ENCODE measurements at regions not wholly inside any gene's neighbourhood (a gene's known extent, or its start where the extent isn't known, plus 50 kb on each side); places are given as distances from the start of the nearest gene placed in this dataset.

DNA sequence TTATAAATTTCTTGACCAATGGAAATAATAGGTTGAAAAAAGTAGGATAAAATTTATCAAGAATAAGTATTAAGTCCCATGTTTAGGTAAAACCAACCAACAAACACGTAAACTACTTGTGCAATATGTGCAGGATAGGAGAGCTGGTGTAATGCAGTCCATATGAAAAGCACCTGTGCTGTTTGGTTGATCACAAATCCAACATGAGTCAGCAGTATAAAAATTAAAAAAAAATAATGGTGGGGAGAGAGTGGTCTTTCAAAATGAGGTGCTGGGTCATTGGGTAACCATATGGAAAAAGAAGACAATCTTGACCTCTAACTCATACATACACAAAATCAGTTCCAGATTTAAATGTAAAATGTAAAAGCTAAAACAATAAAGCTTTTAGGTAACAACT is 181.8 kb downstream of the HS3ST3B1 start:
- no peak for DNase-seq (ENCODE audit: low read depth)

DNA sequence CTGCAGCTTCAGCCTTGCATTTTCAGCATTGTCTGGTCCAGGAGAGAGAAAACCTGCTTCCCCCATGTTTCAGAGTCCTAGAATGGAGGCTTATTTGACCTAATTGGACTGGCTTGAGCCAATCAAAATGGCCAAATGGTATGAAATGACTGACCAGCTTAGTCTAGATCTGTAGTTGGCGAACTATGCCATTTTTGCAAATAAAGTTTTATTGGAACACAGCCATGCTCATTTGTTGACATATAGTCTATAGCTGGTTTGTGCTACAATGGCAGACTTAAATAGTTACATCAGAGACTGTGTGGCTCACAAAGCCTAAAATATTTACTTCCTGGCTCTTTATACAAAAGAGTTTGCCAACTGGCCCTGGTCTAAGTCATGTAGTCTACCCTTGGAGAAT is 180.8 kb downstream of the HS3ST3B1 start:
- no peak for DNase-seq (ENCODE audit: low read depth)

DNA sequence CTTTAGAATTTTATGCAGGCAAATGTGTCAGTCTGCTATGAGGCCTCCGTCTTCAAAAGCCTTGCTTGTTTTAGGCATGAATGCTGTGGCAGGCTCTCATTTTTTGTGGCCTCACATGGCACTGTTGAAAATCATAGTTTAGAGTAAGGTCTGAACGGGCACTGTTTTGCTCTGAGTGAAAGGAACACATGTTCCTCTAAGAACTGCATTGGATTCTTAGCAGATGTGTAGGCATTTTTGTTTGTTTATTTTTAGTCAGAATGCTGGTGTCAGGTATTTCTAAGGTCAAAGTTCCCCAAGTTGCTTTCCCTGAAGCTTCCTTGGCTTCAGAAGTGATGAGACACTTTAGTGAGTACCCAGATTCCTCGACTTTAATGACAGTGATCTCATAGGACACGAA is 173.7 kb downstream of the HS3ST3B1 start:
- no peak for DNase-seq (ENCODE audit: low read depth)

DNA sequence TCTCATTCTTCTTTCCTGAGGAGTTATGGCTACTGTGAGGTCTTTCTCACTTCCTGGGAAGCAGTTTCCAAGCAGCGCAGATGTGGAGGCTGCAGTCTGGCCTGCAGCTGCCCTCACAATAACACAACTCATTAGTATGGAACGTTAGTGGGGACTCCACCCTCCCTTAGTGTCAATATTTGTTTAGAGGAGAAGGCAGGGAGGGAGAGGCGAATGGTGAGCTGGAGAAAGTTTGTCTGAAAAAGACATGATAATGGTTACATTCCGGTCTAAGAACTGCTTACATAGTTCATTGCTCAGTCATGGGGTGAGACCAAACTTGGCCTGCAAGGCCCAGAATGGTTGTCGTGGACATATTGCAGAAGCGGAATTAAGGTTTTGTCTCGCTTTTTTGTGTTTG is 170.2 kb downstream of the HS3ST3B1 start:
- DNase-seq (ENCODE audit: low read depth), result no peak

DNA sequence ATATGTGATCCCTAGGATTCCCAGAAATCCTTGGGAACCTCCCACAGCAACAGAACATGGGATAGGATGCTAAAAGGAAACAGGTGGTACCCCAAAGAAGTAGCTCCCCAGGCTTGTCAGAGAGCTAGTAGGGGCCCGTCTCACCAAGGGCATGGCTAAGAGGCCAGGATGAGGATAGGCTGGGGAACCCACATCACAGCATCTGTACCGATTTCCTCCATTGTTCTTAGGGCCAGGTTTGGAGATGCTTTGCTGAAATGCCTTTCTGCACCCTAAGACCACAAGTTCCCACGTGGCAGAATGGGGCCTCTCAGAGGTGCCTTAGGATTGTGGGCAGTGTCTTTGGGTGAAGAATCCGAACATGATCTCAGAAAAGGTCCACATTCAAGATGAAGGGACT is 169.5 kb downstream of the HS3ST3B1 start:
- no peak for DNase-seq (ENCODE audit: low read depth)

DNA sequence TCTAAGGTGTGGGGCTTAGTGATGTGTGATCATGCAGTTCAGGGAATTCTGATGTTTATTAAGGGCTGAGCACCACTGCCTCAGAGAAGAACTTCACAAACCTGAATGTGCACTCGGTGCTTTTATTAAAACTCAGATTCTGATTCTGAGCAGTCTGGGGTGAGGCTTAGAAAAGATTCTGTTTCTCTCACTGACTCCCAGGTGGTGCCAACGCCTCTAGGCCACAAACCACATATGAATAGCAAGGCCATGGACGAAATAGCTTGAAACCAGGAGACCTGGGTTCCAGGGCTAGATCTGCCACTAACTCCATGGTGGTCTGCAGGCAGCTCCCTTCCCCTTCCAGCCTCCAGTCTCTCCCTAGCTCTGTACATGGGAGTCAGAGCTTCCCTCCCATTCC is 169.1 kb downstream of the HS3ST3B1 start:
- DNase-seq (ENCODE audit: low read depth), result no peak

DNA sequence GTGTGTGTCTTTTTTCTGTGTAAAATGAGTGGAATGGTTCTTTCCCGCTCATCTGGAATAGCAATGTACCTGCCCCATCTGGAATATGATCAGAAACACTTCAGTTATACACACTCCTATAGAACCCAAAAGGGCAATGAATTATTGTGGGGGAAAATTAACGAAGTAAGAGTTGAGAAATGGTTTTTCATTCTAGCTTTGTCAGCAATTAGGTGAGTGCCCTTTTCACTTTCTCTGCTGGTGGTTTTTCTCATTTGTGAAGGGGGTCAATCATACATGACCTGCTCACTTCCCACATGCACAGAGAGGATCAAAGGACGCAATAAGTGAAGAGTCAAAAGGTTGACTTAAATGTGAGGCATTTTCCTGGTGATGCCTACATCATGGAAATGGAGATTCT is 168.0 kb downstream of the HS3ST3B1 start:
- no peak for DNase-seq (ENCODE audit: low read depth)

DNA sequence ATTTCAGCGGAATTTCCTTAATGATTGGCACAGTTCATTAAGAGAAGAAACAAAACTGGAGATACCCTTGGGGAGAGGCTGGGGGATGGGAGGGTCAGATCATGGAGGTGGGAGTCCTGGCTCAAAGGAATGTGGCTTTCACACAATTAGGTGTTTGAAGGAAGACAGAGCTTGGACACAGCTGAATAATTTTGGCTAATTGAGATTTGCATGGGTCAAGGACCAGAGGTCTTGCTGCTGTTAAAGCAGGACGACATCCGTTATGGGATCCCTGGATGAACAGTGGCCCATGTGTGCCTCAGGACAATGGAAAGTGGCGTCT is 160.3 kb downstream of the HS3ST3B1 start:
- DNase-seq (ENCODE audit: low read depth), result no peak

DNA sequence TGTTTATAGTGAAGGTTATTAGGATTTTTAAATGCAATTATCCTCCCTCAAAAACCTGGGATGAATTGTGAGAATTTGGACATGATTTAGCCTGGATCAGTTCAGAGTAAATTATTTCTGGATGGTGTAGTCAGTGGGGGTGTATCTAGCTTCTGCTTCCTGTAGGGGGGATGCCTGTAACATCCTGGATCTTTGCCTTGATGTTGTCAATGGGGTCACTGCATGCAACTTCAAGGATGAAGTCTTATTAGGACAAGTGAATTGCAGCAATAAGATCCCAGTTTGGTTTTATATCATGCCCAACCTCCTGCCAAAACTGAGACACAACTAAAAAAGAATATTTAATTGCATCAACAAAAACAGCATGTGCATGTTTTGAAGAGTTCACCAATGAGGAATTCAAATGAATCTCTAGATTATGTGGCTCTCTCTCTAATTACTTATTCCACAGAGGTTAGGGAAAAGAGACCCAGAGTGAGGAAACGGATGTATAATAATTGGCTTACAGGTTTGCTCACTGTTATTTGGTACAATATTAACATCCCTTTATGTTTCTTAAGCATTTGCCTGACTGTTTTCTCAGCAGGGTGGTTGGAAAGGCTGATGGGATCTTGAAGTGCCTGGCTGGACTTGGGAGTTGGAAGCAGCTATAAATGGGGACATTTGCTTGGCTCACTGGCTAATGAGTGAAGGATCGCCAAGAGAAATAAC is 159.8 kb downstream of the HS3ST3B1 start:
- no peak for DNase-seq (ENCODE audit: low read depth)

DNA sequence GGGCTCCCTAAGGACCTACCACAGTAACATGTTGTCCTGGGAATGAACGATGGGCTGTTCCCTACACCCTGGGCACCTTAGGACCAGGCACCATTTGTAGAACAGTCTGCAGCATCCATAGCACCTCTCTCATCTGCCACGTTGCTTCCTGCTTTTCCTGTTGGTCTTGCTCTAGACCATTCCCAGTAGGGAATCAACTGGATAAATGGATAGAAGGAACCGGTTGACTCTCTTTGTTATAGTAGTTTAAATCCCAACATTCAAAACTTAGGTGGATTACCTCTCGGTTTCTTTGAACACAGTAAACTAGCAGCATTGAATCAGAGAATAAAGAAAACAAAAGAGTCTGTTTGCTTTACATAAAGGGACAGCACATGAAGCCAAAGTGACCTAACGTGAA is 159.1 kb downstream of the HS3ST3B1 start:
- no peak for DNase-seq (ENCODE audit: low read depth)

DNA sequence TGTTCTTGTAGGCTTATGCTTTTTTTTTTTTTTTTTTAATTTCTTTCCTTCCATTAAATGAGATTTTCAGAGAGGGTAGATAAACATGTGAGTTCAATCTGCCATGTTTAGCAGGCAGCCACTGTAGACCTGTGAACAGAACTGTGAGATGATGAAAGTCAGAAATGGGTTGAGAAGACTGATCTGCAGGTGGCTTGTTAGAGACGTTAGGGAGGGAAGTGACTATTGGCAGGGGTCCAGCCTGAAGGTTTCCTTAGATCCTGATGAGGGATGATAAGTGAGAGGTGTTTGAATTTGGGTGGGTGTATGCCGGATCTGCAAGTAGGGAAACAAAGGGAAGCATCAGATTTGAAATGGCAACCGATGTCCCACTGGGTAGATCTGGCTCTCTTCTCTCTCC is 157.8 kb downstream of the HS3ST3B1 start:
- DNase-seq (ENCODE audit: low read depth), result no peak

DNA sequence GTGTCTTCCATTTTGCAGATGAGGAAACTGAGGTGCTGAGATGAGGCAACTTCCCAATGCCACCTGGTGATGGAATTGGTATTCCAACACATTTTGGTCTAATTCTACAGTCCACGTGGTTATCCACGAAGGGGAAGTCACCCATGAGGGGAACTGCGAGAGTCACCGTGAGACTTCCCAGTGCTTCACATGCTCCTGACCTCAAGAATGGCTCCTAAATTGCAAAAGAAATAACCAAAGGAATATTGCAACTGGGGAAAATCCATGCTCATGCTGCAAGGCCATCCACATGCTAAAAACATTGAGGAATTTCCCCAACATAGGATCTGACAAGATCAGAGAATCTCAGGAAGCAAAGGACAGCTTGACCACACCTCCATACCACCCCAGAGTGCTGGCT is 153.9 kb downstream of the HS3ST3B1 start:
- no peak for DNase-seq (ENCODE audit: low read depth)

DNA sequence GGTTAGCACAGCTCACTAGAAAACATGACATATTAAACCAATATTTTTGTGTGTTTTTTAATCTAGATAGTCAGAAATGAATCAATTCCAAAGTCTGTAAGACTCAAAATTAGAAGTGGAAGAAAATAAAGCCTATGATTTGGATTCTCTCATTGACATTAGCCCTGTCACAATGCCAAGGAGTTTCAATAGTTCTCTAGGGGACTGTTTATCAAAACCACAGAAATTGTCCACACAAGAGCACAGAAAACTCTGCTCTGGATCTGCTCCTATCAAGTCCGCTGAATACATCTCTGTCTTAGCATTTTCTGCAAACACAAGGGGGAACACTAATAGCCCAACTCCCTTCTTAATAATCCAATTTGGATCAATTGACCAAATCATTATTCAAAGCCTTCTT is 152.0 kb downstream of the HS3ST3B1 start:
- DNase-seq (ENCODE audit: low read depth), result no peak

DNA sequence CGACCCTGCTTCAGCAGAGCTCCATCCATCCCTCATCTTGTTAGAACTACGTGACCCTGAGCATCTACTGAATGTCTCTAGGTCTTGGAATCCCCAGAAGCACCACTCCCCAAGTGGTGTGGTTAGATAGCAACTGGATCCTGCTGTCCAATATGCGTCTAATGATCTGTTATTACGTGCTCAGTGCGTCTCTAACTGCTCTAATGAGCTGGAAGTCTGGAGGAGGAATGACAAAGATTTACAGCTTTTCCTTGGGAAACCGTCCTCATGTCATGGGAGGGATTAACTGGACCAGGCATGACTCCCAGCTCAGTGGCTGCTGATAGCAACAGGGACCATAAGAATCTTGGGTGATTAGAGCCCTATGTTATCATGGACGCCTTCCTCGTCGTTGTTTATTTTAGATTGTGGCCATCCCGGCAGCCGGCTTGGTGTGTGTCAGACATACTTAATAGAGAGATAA is 150.9 kb downstream of the HS3ST3B1 start:
- no peak for DNase-seq (ENCODE audit: low read depth)

DNA sequence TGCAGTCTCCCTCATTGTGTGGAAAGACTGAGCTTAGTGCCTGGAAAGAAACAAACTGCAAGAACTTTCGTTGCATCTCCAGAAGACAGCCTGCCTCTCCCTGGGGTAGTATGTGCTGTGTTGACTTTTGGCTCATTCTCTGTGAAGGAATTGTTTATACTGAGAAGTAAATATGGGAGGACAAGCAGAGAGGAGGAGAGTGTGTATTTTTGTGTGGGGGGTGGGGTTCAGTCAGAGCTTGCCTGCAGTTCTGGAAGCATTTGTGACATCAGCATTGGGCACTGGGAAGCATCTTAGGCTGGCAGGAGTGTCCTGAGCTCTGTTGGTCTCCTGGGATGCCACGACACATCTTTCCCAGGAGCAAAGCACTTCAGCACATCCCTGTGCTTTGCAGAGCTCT is 147.9 kb downstream of the HS3ST3B1 start:
- no peak for DNase-seq (ENCODE audit: low read depth)

DNA sequence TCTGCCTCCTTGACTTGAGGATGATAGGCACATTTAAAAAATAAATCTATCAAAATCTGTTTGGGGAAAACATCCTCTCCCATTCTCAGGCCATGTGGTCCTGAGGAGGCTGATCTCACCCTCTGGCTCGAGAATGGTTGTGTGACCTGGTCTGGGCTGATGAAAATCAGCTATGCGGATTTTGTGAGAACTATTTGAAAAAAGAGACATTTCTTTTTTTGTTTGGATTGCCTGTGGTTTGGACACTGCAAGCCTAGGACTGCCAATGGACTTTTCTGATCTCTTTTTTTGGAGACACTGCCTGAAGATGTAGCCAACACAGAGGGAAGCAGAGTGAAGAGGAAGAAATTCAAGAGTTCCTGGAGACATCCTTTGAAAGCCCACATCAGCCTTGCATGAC is 145.9 kb downstream of the HS3ST3B1 start:
- DNase-seq (ENCODE audit: low read depth), result no peak

DNA sequence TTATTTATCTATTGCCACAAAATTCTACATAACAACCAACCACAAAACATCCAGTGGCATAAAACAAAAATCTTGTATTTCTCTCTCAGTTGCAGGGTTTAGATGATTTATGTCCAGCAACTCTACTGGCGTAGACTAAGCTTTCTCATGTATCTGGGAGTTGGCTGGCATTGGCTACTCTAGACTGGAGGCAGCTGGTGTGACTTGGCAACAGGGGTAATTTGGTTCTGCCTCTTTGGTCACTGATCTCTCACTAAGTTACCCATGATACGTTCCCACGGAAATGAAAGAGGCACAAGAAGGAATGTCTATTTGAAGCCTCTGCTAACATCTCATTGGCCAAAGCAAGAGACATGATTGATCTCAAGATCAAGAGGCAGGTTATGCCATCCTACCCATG is 144.0 kb downstream of the HS3ST3B1 start:
- DNase-seq (ENCODE audit: low read depth), result no peak

DNA sequence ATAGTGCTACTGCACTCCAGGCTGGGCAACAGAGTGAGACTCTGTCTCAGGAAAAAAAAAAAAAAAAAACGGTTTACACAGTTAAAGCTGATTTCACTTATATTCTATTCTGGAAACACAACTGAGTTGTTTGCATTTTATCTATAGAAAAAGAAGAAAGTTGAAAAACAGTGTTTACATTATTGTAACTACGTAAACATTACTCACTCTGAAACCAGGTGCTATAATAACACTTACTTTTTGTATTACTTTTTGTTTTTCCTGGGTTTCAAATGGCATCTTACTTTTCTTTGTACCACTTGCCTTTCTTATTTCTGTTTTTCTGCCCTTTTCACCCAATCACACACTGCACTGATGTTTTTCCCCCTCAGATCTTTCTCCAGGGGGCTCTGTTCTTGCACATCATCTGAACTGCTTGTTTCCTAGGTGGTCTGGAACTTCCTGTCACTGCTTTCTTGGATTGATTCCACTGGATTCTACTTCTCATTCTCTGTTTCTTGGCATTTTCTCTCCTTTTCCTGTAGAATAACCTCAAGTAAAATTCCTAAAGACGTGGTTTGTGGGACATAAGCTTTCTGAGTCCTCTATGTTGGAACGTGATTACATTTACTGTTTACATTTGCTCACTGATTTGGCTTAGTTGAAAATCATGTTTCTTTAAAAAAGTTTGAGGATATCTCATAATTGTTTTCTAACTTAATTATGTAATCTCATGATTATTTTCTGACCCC is 142.1 kb downstream of the HS3ST3B1 start:
- DNase-seq (ENCODE audit: low read depth), result no peak

DNA sequence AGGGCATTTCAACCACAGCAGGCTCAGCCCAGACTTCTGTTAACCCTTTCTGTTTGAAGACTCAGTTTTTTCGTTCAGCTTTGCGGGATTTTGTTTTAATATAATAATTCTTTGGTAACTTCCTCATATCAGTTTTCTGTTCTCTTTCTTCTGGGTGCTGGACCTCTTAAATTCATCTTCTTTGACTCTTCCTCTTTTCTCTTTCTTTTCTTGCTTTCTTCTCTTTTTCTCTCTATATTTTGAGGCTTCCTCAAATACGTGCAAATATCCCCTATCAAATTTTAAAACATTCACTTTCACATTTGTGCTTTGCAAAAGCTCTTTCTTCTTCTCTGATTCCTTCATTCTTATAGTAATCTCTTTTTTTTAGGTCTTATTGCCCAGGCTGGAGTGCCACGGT is 136.3 kb downstream of the HS3ST3B1 start:
- DNase-seq (ENCODE audit: low read depth), result no peak

DNA sequence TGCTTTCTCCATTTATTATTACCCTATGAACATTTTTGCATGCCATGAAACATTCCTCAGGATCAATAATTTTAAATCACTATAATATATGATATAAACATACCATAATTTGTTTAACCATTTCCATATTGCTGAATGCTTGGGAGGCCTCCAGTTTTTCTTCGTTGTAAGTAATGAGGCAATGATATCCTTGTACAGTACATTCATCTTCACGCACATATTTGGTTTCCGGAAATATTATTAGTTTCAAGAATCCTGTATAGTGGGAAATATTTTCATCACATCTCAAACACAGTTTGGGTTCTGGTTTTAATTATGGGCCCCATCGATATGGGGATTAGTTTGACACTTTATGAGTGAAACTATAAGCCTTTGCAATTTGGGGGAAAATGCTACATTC is 135.4 kb downstream of the HS3ST3B1 start:
- no peak for DNase-seq (ENCODE audit: low read depth)

DNA sequence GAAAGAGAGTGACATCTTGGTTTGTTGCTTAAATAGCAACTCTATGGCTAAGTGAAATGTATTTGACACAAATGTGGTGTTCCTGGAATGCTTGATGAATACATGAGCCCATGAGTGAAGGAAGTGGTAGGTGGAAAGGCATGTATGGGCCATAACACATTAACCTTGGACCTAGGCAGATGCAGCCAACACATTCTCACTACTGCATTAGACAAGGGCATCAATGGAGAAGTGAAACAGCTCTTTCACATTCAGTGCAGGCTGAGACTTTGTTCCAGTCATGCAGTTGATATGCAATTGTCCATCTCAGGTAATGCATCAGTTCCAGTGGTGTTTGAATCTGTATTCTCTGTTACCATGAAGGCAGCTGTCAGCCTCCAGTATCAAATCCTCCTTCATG is 133.6 kb downstream of the HS3ST3B1 start:
- no peak for DNase-seq (ENCODE audit: low read depth)

DNA sequence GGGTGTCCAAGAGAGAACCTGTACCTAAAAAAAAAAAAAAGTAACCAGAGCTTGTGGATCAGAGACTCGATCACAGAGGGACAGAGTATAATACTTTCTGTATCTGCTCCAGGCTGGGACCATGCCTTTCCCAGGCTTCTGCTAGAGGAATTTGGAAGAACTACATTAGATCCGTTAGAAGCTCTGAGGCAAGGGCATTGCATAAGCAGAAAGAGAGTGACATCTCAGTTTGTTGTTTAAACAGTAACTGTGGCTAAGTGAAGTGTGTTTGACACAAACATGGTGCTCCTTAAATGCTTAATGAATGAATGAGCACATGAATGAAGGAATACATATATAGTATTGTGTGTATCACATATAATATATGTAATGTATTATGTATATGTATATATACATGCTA is 131.2 kb downstream of the HS3ST3B1 start:
- DNase-seq (ENCODE audit: low read depth), result no peak

DNA sequence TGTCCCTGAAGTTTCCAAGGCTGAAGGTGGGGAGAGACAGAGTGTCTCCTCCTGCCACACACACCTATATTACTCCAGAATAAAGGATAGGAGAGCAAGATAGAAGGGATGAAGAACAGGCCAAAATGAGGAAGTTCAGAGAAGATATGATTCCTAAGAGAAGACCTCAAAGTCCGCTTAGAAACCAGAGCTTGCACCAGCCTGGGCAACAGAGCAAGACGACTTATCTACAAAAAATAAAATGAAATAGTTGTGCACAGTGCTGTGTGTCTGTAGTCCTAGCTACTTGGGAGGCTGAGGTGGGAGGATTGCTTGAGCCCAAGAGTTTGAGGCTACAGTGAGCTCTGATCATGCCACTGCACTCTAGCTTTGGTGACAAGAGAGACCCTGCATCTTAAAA is 128.2 kb downstream of the HS3ST3B1 start:
- no peak for DNase-seq (ENCODE audit: low read depth)

DNA sequence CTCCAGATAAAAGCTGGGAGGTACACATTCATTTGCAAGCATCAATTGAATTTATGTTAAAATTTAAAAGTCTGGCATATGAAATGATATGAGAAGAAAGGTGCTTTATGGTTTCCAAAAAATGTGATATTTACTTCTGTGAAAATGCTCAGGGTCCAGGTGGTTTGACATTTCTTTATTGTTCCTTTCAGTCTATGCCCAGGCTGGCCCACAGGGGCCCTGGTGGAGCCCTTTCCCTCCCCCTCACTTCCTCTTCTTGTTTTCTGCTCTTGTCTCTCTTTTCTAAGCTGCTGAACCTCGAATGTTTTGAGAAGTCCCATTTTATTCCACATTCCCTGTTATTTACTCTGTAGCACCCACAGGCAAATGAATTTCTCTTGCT is 127.8 kb downstream of the HS3ST3B1 start:
- no peak for DNase-seq (ENCODE audit: low read depth)
